NT2/D1 (cell line): ENCODE measurements at regions not wholly inside any gene's neighbourhood (a gene's known extent, or its start where the extent isn't known, plus 50 kb on each side); places are given as distances from the start of the nearest gene placed in this dataset.

Source experiments
- DNase-seq: peaks from one replicate; pipeline ENCODE4 v3.0.0-alpha.2; 2011; ENCODE audit warnings: low read depth, low spot score
- H3K27me3 ChIP-seq: 2 replicates; pipeline ENCODE4 v1.6.0; 2011; ENCODE audit warnings: mild to moderate bottlenecking; ENCODE audit not compliant: insufficient read length, insufficient read depth
- H3K36me3 ChIP-seq: 2 replicates; pipeline ENCODE4 v1.6.1; 2011; ENCODE audit warnings: mild to moderate bottlenecking, low read length, mixed read lengths; ENCODE audit not compliant: insufficient read depth, insufficient read length
- H3K4me1 ChIP-seq: 2 replicates; pipeline ENCODE4 v1.5.1; 2011; ENCODE audit not compliant: insufficient read depth, insufficient read length
- H3K4me3 ChIP-seq: 2 replicates; pipeline ENCODE4 v1.5.1; 2011; ENCODE audit warnings: low read depth; ENCODE audit not compliant: insufficient read length
- H3K9ac ChIP-seq: 2 replicates; pipeline ENCODE4 v1.6.0; 2011; ENCODE audit warnings: low read depth; ENCODE audit not compliant: insufficient read length
- H3K9me3 ChIP-seq: 2 replicates; pipeline ENCODE4 v1.5.1; 2011; ENCODE audit warnings: mild to moderate bottlenecking, low read length; ENCODE audit not compliant: insufficient read depth
- SUZ12 ChIP-seq: IDR thresholded peaks from 2 replicates; pipeline ENCODE4 v1.6.1; 2011; ENCODE audit not compliant: insufficient read length, insufficient read depth; ENCODE audit errors: extremely low read depth
- YY1 ChIP-seq: IDR thresholded peaks from 2 replicates; pipeline ENCODE4 v1.6.1; 2011; ENCODE audit not compliant: insufficient read length, insufficient read depth
- ZNF274 ChIP-seq: IDR thresholded peaks from 2 replicates; pipeline ENCODE4 v1.6.1; 2011; ENCODE audit warnings: mild to moderate bottlenecking, low read depth, low read length

- DNase-seq, result no peak
- no peak for TF ChIP-seq SUZ12
- TF ChIP-seq YY1, result no peak
- no peak for TF ChIP-seq ZNF274
- Histone ChIP-seq H3K9me3 (peaks cover 8% of the 10 kb centered on the region), H3K36me3 (no peaks in the 10 kb centered on the region), H3K4me1 (peaks cover 13% of the 10 kb centered on the region), H3K27me3 (peaks cover 89% of the 10 kb centered on the region), H3K9ac (no peak overlapping the region), H3K4me3 (no peak overlapping the region)
Measured at GRCh38 chr2:120580709-120581108, 155.0 kb upstream of the GLI2 start.

GRCh38 chr2:120583121-120583520, 152.5 kb upstream of the GLI2 start:
- DNase-seq, result no peak
- no peak overlapping the region for H3K9ac ChIP-seq
- peaks cover 81% of the 10 kb centered on the region for H3K27me3 ChIP-seq
- H3K4me3 ChIP-seq, result no peak overlapping the region
- H3K9me3 ChIP-seq, result peaks cover 8% of the 10 kb centered on the region
- no peaks in the 10 kb centered on the region for H3K36me3 ChIP-seq
- H3K4me1 ChIP-seq, result peaks cover 10% of the 10 kb centered on the region
- TF ChIP-seq ZNF274 (no peak), SUZ12 (no peak), YY1 (no peak)

GRCh38 chr2:120583851-120584570, 151.7 kb upstream of the GLI2 start:
- Histone ChIP-seq H3K27me3 (peaks cover 81% of the 10 kb centered on the region), H3K9ac (no peak overlapping the region)

GRCh38 chr2:120586507-120587278, 149.0 kb upstream of the GLI2 start:
- Histone ChIP-seq H3K4me1 (peaks cover 19% of the 10 kb centered on the region), H3K36me3 (no peaks in the 10 kb centered on the region), H3K9ac (peak overlapping the region; percentile 73), H3K4me3 (peak overlapping the region; percentile 34), H3K27me3 (peaks cover 81% of the 10 kb centered on the region), H3K9me3 (peaks cover 8% of the 10 kb centered on the region)
- TF ChIP-seq SUZ12 (no peak), YY1 (no peak), ZNF274 (no peak)
- DNase-seq, result no peak

More at GRCh38 chr2:120583851-120584570, 151.7 kb upstream of the GLI2 start:
- TF ChIP-seq SUZ12 (no peak), YY1 (no peak), ZNF274 (no peak)
- H3K9me3 ChIP-seq, result peaks cover 8% of the 10 kb centered on the region
- no peak overlapping the region for H3K4me3 ChIP-seq
- H3K36me3 ChIP-seq, result no peaks in the 10 kb centered on the region
- DNase-seq, result no peak
- peaks cover 15% of the 10 kb centered on the region for H3K4me1 ChIP-seq

- no peak for TF ChIP-seq SUZ12
- TF ChIP-seq YY1, result no peak
- TF ChIP-seq ZNF274, result no peak
- Histone ChIP-seq H3K36me3 (no peaks in the 10 kb centered on the region), H3K9me3 (peaks cover 8% of the 10 kb centered on the region), H3K27me3 (peaks cover 80% of the 10 kb centered on the region), H3K9ac (peak overlapping the region; percentile 73), H3K4me1 (peaks cover 19% of the 10 kb centered on the region), H3K4me3 (peak overlapping the region; percentile 34)
- DNase-seq, result peak; percentile 46
Measured at GRCh38 chr2:120587279-120587996, 148.2 kb upstream of the GLI2 start.

- no peak for DNase-seq
- Histone ChIP-seq H3K4me3 (no peak overlapping the region), H3K9ac (no peak overlapping the region), H3K36me3 (no peaks in the 10 kb centered on the region), H3K27me3 (peaks cover 78% of the 10 kb centered on the region), H3K9me3 (peaks cover 8% of the 10 kb centered on the region), H3K4me1 (peaks cover 19% of the 10 kb centered on the region)
- no peak for TF ChIP-seq ZNF274
- TF ChIP-seq YY1, result no peak
- no peak for TF ChIP-seq SUZ12
Measured at GRCh38 chr2:120587997-120588336, 147.7 kb upstream of the GLI2 start.
